KMS-11 (cell line): ENCODE measurements at regions not wholly inside any gene's neighbourhood (a gene's known extent, or its start where the extent isn't known, plus 50 kb on each side); places are given as distances from the start of the nearest gene placed in this dataset.

Experiments
- H2AFZ ChIP-seq: fragments of 200-600 bp; sonication (generic); 2 replicates; pipeline ENCODE4 v1.6.1; 2016; ENCODE audit warnings: antibody characterized with exemption, mixed run types, low read depth
- H3K27ac ChIP-seq: fragments of 200-600 bp; sonication (generic); 2 replicates; pipeline ENCODE4 v1.6.1; 2016; ENCODE audit warnings: mild to moderate bottlenecking, mixed run types
- H3K27me3 ChIP-seq: fragments of 200-600 bp; sonication (generic); 2 replicates; pipeline ENCODE4 v1.6.1; 2017; ENCODE audit warnings: mild to moderate bottlenecking, low read depth, mixed run types, moderate library complexity; ENCODE audit not compliant: insufficient read depth
- H3K36me3 ChIP-seq: fragments of 200-600 bp; sonication (generic); 2 replicates; pipeline ENCODE4 v1.6.1; 2017; ENCODE audit warnings: mild to moderate bottlenecking, mixed run types; ENCODE audit not compliant: insufficient read depth
- H3K4me1 ChIP-seq: fragments of 200-600 bp; sonication (generic); 2 replicates; pipeline ENCODE4 v1.6.1; 2016; ENCODE audit warnings: mild to moderate bottlenecking, low read depth, mixed run types; ENCODE audit not compliant: poor library complexity, severe bottlenecking
- H3K4me2 ChIP-seq: fragments of 200-600 bp; sonication (generic); 2 replicates; pipeline ENCODE4 v1.7.0; 2016; ENCODE audit warnings: mild to moderate bottlenecking, mixed run types
- H3K4me3 ChIP-seq: fragments of 200-600 bp; sonication (generic); IDR thresholded peaks from 2 replicates; pipeline ENCODE4 v1.6.1; 2017; ENCODE audit warnings: low read depth, low read length, mixed read lengths; ENCODE audit not compliant: insufficient read depth
- H3K79me2 ChIP-seq: fragments of 200-600 bp; sonication (generic); 2 replicates; pipeline ENCODE4 v1.6.1; 2016; ENCODE audit warnings: low read depth, mixed run types; ENCODE audit not compliant: insufficient read depth
- H3K9ac ChIP-seq: fragments of 200-600 bp; sonication (generic); 2 replicates; pipeline ENCODE4 v1.6.1; 2016; ENCODE audit warnings: mild to moderate bottlenecking, mixed run types
- H4K20me1 ChIP-seq: fragments of 200-600 bp; sonication (generic); 2 replicates; pipeline ENCODE4 v1.6.1; 2016; ENCODE audit warnings: mild to moderate bottlenecking, mixed run types; ENCODE audit not compliant: insufficient read depth
- CTCF ChIP-seq: fragments of 200-600 bp; sonication (generic); conservative IDR thresholded peaks from 2 replicates; pipeline ENCODE4 v1.6.1; 2017; ENCODE audit warnings: low read depth, mild to moderate bottlenecking, antibody characterized with exemption, low read length, moderate library complexity, mixed read lengths

GRCh38 chr2:21269382-21269781, 145.6 kb downstream of the TDRD15 start:
- TF ChIP-seq CTCF: no peak
- no peak overlapping the region for H3K9ac ChIP-seq
- no peak overlapping the region for H2AFZ ChIP-seq
- no peaks in the 10 kb centered on the region for H3K36me3 ChIP-seq
- no peaks in the 10 kb centered on the region for H3K4me1 ChIP-seq
- H4K20me1 ChIP-seq: no peaks in the 10 kb centered on the region
- H3K27me3 ChIP-seq: no peaks in the 10 kb centered on the region
- H3K4me3 ChIP-seq: no peak overlapping the region
- H3K27ac ChIP-seq: no peak overlapping the region
- H3K4me2 ChIP-seq: no peak overlapping the region
- H3K79me2 ChIP-seq: no peaks in the 10 kb centered on the region

DNA sequence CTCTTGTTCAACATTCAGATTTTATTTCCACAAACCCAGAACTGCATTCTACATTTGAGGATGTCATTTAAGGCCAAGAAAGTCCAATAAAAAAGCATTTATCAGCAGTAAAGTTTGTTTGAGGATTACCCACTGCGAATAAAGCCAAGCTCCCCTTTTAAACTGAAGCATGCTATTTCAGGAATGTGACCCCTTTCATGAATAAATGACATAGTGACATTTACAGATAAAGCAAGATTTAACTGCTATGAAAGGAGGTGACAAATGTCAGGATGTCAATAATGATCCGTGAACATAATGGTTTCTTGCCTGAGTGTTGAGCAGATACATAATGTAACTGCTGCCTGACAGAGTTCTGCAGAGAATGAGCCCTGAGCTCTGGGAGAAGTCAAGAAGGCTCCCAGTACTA, 146.3 kb downstream of the TDRD15 start:
- H3K9ac ChIP-seq: no peak overlapping the region
- no peak overlapping the region for H2AFZ ChIP-seq
- no peak overlapping the region for H3K4me2 ChIP-seq
- no peak for TF ChIP-seq CTCF
- no peaks in the 10 kb centered on the region for H3K4me1 ChIP-seq
- no peaks in the 10 kb centered on the region for H3K27me3 ChIP-seq
- no peak overlapping the region for H3K4me3 ChIP-seq
- no peaks in the 10 kb centered on the region for H3K79me2 ChIP-seq
- no peaks in the 10 kb centered on the region for H4K20me1 ChIP-seq
- H3K36me3 ChIP-seq: no peaks in the 10 kb centered on the region
- H3K27ac ChIP-seq: no peak overlapping the region

GRCh38 chr2:21270708-21271122, 146.9 kb downstream of the TDRD15 start:
- Histone ChIP-seq H3K4me1 (no peaks in the 10 kb centered on the region), H4K20me1 (no peaks in the 10 kb centered on the region)

GRCh38 chr2:21276163-21276562, 152.4 kb downstream of the TDRD15 start:
- Histone ChIP-seq H2AFZ (no peak overlapping the region), H3K36me3 (no peaks in the 10 kb centered on the region), H3K9ac (no peak overlapping the region), H4K20me1 (no peaks in the 10 kb centered on the region), H3K79me2 (no peaks in the 10 kb centered on the region), H3K4me1 (no peaks in the 10 kb centered on the region), H3K4me2 (no peak overlapping the region), H3K4me3 (no peak overlapping the region), H3K27ac (no peak overlapping the region), H3K27me3 (no peaks in the 10 kb centered on the region)
- TF ChIP-seq CTCF: no peak

More at GRCh38 chr2:21270708-21271122, 146.9 kb downstream of the TDRD15 start:
- Histone ChIP-seq H3K36me3 (no peaks in the 10 kb centered on the region), H3K4me3 (no peak overlapping the region), H3K9ac (no peak overlapping the region), H3K79me2 (no peaks in the 10 kb centered on the region), H3K27me3 (no peaks in the 10 kb centered on the region), H2AFZ (no peak overlapping the region), H3K4me2 (no peak overlapping the region), H3K27ac (no peak overlapping the region)
- no peak for TF ChIP-seq CTCF
